Common myeloid progenitor, CD34-positive (primary cell): ENCODE measurements at regions not wholly inside any gene's neighbourhood (a gene's known extent, or its start where the extent isn't known, plus 50 kb on each side); places are given as distances from the start of the nearest gene placed in this dataset.

Experiments used
- CTCF ChIA-PET: fragments of 350-600 bp; sonication (Branson Sonifier 250); formaldehyde crosslinking; loops from one replicate; lab custom pipeline; 2021; ENCODE audit warnings: antibody characterized with exemption; lab: Charles Lee
- POLR2A ChIA-PET: fragments of 350-600 bp; sonication (Branson Sonifier 250); formaldehyde crosslinking; loops from one replicate; lab custom pipeline; 2021; ENCODE audit warnings: antibody characterized with exemption; lab: Charles Lee
- DNase-seq, 3 donors: peaks; one replicate each; pipeline versions ENCODE4 v3.0.0 to v3.0.0-alpha.2; 2013
- H3K27ac ChIP-seq, 2 experiments: 1 replicate in 1 of 2; 2 replicates in 1 of 2; pipeline ENCODE4 v1.7.0; 2013; ENCODE audit warnings: inconsistent platforms in 2 of 2, low read length in 2 of 2, mild to moderate bottlenecking in 2 of 2, low read depth in 1 of 2, moderate library complexity in 1 of 2; ENCODE audit not compliant: severe bottlenecking in 2 of 2, insufficient read depth in 1 of 2, poor library complexity in 1 of 2
- H3K27me3 ChIP-seq, 5 experiments: replicated peaks in 2 of 5; 1 replicate in 3 of 5; 2 replicates in 2 of 5; pipeline versions ENCODE4 v1.6.1 to v1.7.0; 2013; ENCODE audit warnings: low read length in 4 of 5, mild to moderate bottlenecking in 2 of 5, moderate library complexity in 2 of 5, inconsistent platforms in 1 of 5; ENCODE audit not compliant: insufficient read depth in 5 of 5, control insufficient read depth in 4 of 5
- H3K36me3 ChIP-seq, 4 experiments: 1 replicate in 2 of 4; 2 replicates in 2 of 4; pipeline versions ENCODE4 v1.6.1 to v1.7.0; 2013; ENCODE audit warnings: low read length in 3 of 4, control low read depth in 1 of 4, mild to moderate bottlenecking in 1 of 4; ENCODE audit not compliant: control insufficient read depth in 4 of 4, insufficient read depth in 4 of 4
- H3K4me1 ChIP-seq, 4 experiments: 1 replicate in 3 of 4; 2 replicates in 1 of 4; pipeline versions ENCODE4 v1.6.1 to v1.7.1; 2013; ENCODE audit warnings: low read length in 3 of 4, mild to moderate bottlenecking in 3 of 4, control low read depth in 1 of 4, inconsistent platforms in 1 of 4, moderate library complexity in 1 of 4; ENCODE audit not compliant: control insufficient read depth in 4 of 4, insufficient read depth in 4 of 4; ENCODE audit errors: control extremely low read depth in 1 of 4
- H3K4me3 ChIP-seq, 7 experiments: 1 replicate in 4 of 7; 2 replicates in 3 of 7; pipeline versions ENCODE4 v1.5.1 to v1.7.0; 2013; ENCODE audit warnings: mild to moderate bottlenecking in 7 of 7, low read length in 6 of 7, moderate library complexity in 6 of 7, inconsistent platforms in 2 of 7, low read depth in 2 of 7, control low read depth in 1 of 7; ENCODE audit not compliant: insufficient read depth in 4 of 7, control insufficient read depth in 1 of 7; ENCODE audit errors: extremely low read depth in 1 of 7
- H3K9me3 ChIP-seq, 5 experiments: 1 replicate in 4 of 5; 2 replicates in 1 of 5; pipeline versions ENCODE4 v1.6.1 to v1.7.1; 2013; ENCODE audit warnings: low read length in 4 of 5, mild to moderate bottlenecking in 2 of 5, inconsistent platforms in 1 of 5, low read depth in 1 of 5, moderate library complexity in 1 of 5; ENCODE audit not compliant: control insufficient read depth in 4 of 5, insufficient read depth in 2 of 5; ENCODE audit errors: control extremely low read depth in 1 of 5
- WGBS: methylation state at CpG from one replicate; pipeline ENCODE4 v1.1.5; 2013; ENCODE audit not compliant: insufficient coverage; 5-methylcytosine and 5-hydroxymethylcytosine counted together

DNA sequence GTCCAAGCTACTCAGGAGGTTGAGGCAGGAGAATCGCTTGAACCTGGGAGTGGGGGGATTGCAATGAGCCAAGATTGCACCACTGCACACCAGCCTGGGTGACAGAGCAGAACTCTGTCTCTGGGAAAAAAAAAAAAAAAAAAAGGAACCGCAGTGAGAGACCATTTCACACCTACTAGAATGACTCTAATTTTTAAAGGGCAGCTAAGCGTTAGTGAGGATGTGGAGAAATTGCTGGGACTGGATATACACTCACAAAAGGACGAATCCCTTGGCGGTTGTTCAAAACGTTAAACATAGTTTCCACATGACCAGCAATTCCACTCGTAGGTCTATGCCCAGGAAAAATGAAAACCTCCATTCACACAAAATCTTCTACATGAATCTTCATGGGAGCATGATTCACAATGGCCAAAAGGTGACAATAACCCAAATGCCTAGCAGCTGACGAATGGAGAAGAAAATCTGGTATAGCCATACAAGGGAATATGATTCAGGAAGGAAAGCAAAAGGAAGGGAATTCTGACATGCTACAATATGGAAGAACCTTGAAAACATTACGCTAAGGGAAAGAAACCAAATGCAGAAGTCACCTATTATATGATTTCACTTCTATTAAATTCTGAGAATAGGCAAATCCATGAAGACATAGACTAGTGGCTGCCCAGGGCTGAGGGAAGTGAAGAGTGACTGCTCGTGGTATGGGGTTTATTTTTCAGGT lies 127.0 kb downstream of the CHSY1 start:
- Histone ChIP-seq H3K27me3 (no peaks in the 10 kb centered on the region), H3K4me1 (peaks cover 32 to 87% (median 80%) of the 10 kb centered on the region in 4 experiments), H3K4me3 (peak overlapping the region in 1 of 7 experiments; percentile 21), H3K27ac (no peak overlapping the region), H3K36me3 (no peaks in the 10 kb centered on the region), H3K9me3 (no peaks in the 10 kb centered on the region)
- 73% methylated on average over 2 of the region's 10 CpGs for WGBS
- ChIA-PET CTCF (interaction anchor here (0.7 to 2.0 kb wide), 4 partner anchors 11 to 115 kb away, joined by 3 to 6 read pairs (median 4); no protein-coding TSS in a partner anchor), POLR2A (interaction anchor here (0.6 to 0.9 kb wide), 2 partner anchors 14 to 122 kb away, joined by 3 to 4 read pairs; no protein-coding TSS in a partner anchor)
- DNase-seq, result peak in 2 of 3 donors; percentile 63 to 68

DNA sequence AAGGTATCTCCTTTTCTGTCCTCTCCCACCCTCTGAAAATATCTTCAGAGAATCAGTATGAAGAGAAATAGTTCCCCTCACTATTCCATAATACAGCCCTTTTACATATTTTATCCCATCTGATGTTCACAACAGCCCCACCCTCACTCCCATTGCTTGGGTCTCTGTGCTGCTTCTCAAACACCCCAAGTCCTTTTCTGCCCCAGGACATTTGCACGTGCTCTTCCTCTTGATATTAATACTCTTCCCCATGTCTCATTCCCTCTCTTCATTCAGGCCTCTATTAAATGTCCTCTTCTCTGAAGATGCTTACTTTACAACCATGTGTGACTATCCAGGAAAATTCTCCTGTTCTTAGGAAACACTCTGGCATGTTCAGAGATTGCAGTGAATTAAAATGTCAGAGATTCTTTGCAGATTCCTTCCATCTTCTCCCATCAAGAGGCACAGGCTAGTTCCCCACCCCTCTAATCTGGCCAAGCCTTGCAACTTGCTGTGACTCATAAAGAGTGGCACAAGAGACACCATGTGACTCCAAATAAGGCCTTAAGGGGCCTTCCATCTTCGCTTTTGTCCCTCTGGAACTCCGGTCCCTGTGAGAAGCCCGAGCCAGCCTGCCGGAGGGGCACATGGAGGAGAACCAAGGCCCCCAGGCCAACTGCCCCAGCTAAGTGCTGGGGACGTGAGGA lies 128.5 kb downstream of the CHSY1 start:
- 98% methylated on average over 6 of the region's 6 CpGs for WGBS
- Histone ChIP-seq H3K9me3 (no peaks in the 10 kb centered on the region), H3K27ac (no peak overlapping the region), H3K36me3 (no peaks in the 10 kb centered on the region), H3K4me1 (peaks cover 30 to 77% (median 69%) of the 10 kb centered on the region in 4 experiments), H3K27me3 (no peaks in the 10 kb centered on the region), H3K4me3 (no peak overlapping the region)
- ChIA-PET POLR2A (no interaction called here), CTCF (interaction anchor here (0.6 to 2.0 kb wide), 7 partner anchors 8 to 36 kb away, joined by 3 to 4 read pairs (median 4); no protein-coding TSS in a partner anchor)
- DNase-seq, result no peak

DNA sequence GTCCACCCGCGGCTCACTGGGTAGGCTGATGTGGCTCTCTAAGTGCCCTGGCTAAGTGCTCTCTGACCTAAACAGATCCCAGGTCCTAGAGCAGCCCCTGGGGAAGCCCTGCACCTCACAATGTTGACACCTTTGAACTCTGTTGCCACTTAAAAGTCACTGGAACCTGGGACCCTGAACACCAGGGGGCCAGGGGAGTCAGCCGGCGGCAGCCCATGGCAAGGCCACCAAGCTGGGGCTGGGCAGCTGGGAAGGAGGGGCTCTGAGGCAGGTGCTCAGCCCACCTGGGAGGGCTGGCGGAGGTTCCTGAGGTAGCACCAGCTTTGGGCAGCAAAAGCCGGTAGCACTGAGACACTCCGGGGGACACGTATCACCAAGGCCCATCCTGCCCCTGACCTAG lies 129.0 kb downstream of the CHSY1 start:
- 63% methylated on average over 5 of the region's 8 CpGs for WGBS
- H3K4me3 ChIP-seq, result peak overlapping the region in 2 of 7 experiments; percentile 76 to 81
- H3K27ac ChIP-seq, result no peak overlapping the region
- H3K27me3 ChIP-seq, result no peaks in the 10 kb centered on the region
- no peak for DNase-seq
- H3K9me3 ChIP-seq, result no peaks in the 10 kb centered on the region
- POLR2A ChIA-PET, result interaction anchor here (0.6 to 0.7 kb wide), 2 partner anchors 45 to 47 kb away, joined by 3 to 4 read pairs; no protein-coding TSS in a partner anchor
- CTCF ChIA-PET, result interaction anchor here (0.6 to 2.1 kb wide), 4 partner anchors 12 to 23 kb away, joined by 3 to 6 read pairs (median 4); no protein-coding TSS in a partner anchor
- peaks cover 24 to 73% (median 63%) of the 10 kb centered on the region in 4 experiments for H3K4me1 ChIP-seq
- no peaks in the 10 kb centered on the region for H3K36me3 ChIP-seq

DNA sequence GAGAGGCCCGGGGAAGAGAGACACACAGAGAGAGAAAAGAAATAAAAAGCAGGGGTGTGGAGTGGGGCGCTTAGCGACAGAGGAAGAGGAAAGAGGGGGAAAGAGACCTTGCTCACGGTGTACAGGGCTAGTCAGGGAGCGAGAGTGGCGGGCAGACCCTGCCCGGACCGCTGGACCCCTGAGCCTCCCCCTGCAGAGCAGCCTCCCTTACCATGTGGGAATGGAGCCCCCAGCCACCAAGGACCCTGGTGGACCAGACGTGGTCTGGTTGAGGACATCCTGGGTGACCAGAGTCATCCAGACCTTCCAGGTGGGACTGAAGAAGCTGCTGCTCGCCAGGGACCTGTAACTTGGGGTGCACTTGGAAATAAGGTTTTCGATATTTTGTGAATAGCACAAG lies 129.6 kb downstream of the CHSY1 start:
- Histone ChIP-seq H3K27ac (peak overlapping the region; percentile 49 to 77), H3K4me3 (peak overlapping the region in 5 of 7 experiments; percentile 55 to 81 (median 62)), H3K4me1 (peaks cover 24 to 68% (median 58%) of the 10 kb centered on the region in 4 experiments), H3K9me3 (no peaks in the 10 kb centered on the region), H3K27me3 (no peaks in the 10 kb centered on the region), H3K36me3 (no peaks in the 10 kb centered on the region)
- ChIA-PET POLR2A (interaction anchor here (0.6 to 1.3 kb wide), 6 partner anchors 13 to 130 kb away, joined by 3 to 9 read pairs (median 4); partner anchors contain the start of gene CHSY1), CTCF (interaction anchor here (0.7 to 4.2 kb wide), 26 partner anchors 9 to 527 kb away, joined by 3 to 32 read pairs (median 4); partner anchors contain the start of gene CHSY1)
- no peak for DNase-seq
- 23% methylated on average over 11 of the region's 11 CpGs for WGBS

DNA sequence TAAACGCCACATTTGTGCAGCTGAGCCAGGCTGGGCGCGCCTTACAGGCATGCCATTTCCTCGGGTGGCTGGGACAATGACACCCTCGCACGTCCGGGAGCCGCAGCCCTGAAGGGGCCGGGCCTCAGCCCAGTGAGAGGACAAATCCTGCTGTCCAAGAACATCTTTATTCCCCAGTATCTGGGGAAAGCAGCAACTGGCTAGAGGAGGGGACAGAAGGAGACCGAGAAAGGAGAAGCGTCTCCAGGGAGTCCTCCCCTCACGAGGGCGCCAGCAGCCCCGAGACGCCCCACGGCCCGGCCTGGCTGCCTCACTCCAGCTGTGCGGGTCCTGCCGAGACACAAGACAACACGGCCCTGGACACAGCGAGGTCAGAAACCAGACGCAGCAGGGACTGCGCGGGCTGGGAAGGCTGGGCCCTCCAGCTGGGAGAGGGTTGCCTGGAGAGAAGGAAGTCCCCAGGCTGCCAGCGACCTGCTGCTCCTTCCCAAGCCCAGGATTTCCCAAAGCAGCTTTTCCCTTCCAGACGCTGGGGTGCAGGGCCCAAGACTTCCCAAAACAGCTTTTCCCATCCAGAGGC lies 130.2 kb downstream of the CHSY1 start:
- H3K4me1 ChIP-seq, result peaks cover 19 to 68% (median 58%) of the 10 kb centered on the region in 4 experiments
- 30% methylated on average over 9 of the region's 26 CpGs for WGBS
- DNase-seq, result peak; percentile 51 to 75 (median 64)

DNA sequence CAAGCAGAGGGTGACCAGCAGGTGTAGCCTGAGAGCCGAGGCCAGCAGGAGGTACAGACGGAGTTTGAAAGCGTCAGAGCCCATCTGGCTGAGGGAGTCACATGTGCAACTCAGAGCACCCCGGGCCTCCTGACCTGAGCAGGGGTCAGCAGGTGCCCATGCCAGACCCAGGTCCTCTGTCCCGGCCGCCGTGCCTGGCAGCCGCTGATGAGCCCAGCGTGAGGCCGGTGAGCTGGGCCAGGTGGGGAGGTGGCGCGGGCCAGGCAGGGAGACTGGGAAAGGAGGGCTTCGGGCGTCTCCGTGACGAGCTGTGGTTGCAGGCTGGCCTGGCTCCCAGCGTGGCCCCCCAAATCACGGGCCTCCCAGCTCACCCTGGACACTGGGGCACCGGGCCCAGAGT lies 130.9 kb downstream of the CHSY1 start:
- Histone ChIP-seq H3K9me3 (no peaks in the 10 kb centered on the region), H3K36me3 (no peaks in the 10 kb centered on the region), H3K4me1 (peaks cover 15 to 68% (median 58%) of the 10 kb centered on the region in 4 experiments), H3K4me3 (peak overlapping the region in 1 of 7 experiments; percentile 76), H3K27me3 (no peaks in the 10 kb centered on the region), H3K27ac (no peak overlapping the region)
- ChIA-PET POLR2A (interaction anchor here (0.7 to 1.3 kb wide), 5 partner anchors 14 to 131 kb away, joined by 3 to 9 read pairs (median 5); partner anchors contain the start of gene CHSY1), CTCF (interaction anchor here (0.8 to 4.2 kb wide), 23 partner anchors 8 to 168 kb away, joined by 3 to 32 read pairs (median 4); partner anchors contain the start of gene CHSY1)
- DNase-seq, result no peak
- 96% methylated on average over 19 of the region's 19 CpGs for WGBS

More for the DNA sequence above, 130.2 kb downstream of the CHSY1 start:
- ChIA-PET POLR2A (interaction anchor here (0.7 to 1.3 kb wide), 6 partner anchors 14 to 134 kb away, joined by 3 to 9 read pairs (median 4); partner anchors contain the start of gene CHSY1), CTCF (interaction anchor here (0.7 to 4.2 kb wide), 29 partner anchors 9 to 528 kb away, joined by 3 to 32 read pairs (median 4); partner anchors contain the start of gene CHSY1)
- Histone ChIP-seq H3K4me3 (peak overlapping the region in 5 of 7 experiments; percentile 55 to 81 (median 62)), H3K9me3 (no peaks in the 10 kb centered on the region), H3K27ac (peak overlapping the region; percentile 49 to 77), H3K27me3 (no peaks in the 10 kb centered on the region), H3K36me3 (no peaks in the 10 kb centered on the region)
